A673 (cell line): ENCODE measurements at regions not wholly inside any gene's neighbourhood (a gene's known extent, or its start where the extent isn't known, plus 50 kb on each side); places are given as distances from the start of the nearest gene placed in this dataset.

ENCODE experiments used
- CTCF ChIP-seq: fragments of 300-800, 200-600 bp; sonication (generic); conservative IDR thresholded peaks from 2 replicates; pipeline ENCODE4 v1.5.1; 2017; ENCODE audit warnings: low read depth, mild to moderate bottlenecking, antibody characterized with exemption, low read length, moderate library complexity, mixed read lengths
- EZH2 ChIP-seq: fragments of 200-600 bp; sonication (generic); IDR thresholded peaks from 2 replicates; pipeline ENCODE4 v1.6.1; 2017; ENCODE audit warnings: borderline replicate concordance, low read depth, mild to moderate bottlenecking, mixed read lengths, antibody characterized with exemption, low read length; ENCODE audit not compliant: poor library complexity, severe bottlenecking

DNA sequence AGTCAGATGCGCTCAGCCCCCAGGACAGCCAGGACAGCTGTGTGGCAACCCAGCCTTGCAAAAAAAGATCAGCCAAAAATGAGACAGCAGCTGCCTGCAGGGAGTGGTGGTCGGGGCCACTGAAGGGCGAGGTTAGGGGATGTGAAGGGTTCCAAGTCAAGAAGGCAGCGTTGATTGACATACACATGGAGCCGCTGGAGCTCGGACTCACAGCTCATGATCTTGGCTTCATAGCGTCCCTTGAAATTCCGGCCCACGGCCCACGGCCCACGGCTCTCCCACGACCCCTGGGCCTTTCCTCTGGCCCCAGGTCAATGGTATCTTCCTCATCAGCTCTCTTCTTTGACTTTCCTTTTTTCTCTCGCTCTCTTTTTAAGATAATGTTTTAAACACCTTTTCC, 390.0 kb upstream of the IRX4 start:
- TF ChIP-seq CTCF (no peak), EZH2 (no peak)
